Activated T-helper 2 cell treated with anti-CD3 and anti-CD28 coated beads, Interferon-gamma antibody, Interleukin-2, Interleukin-4, amounts not matched to agents 10 μg/mL and 5 μg/mL and 100 μg/mL, durations not matched to agents 14 hours and 24 hours and 36 hours (primary cell): ENCODE measurements at regions not wholly inside any gene's neighbourhood (a gene's known extent, or its start where the extent isn't known, plus 50 kb on each side); places are given as distances from the start of the nearest gene placed in this dataset.

Experiments
- DNase-seq: peaks from one replicate; pipeline ENCODE4 v3.0.0; 2021; ENCODE audit warnings: low spot score
- H3K27ac Mint-ChIP-seq: one replicate; pipeline ENCODE4 v1.8.0; 2021; ENCODE audit warnings: mixed read lengths
- H3K27me3 Mint-ChIP-seq: one replicate; pipeline ENCODE4 v1.8.0; 2021; ENCODE audit warnings: low read depth, mixed read lengths
- H3K36me3 Mint-ChIP-seq: one replicate; pipeline ENCODE4 v1.8.0; 2021; ENCODE audit warnings: low read depth, mixed read lengths
- H3K4me1 Mint-ChIP-seq: one replicate; pipeline ENCODE4 v1.8.0; 2021; ENCODE audit warnings: low read depth, mixed read lengths
- H3K4me3 Mint-ChIP-seq: one replicate; pipeline ENCODE4 v1.8.0; 2021; ENCODE audit warnings: low read depth, mild to moderate bottlenecking, moderate library complexity, mixed read lengths
- H3K9me3 Mint-ChIP-seq: one replicate; pipeline ENCODE4 v1.8.0; 2021; ENCODE audit warnings: mixed read lengths
- intact Hi-C: fragments of 100-400 bp; cut with micrococcal nuclease; formaldehyde crosslinking; loops from one replicate; pipeline ENCODE4 v1.15.1; 2023

GRCh38 chr1:198809247-198809646, 170.4 kb downstream of the PTPRC start:
- DNase-seq = no peak
- intact Hi-C loops = no loop called here

GRCh38 chr1:198811449-198811848, 172.6 kb downstream of the PTPRC start:
- peaks cover 59% of the 10 kb centered on the region for H3K9me3 Mint-ChIP-seq
- H3K4me1 Mint-ChIP-seq = no peaks in the 10 kb centered on the region
- DNase-seq = no peak
- no peak overlapping the region for H3K4me3 Mint-ChIP-seq
- intact Hi-C loops = no loop called here
- peaks cover 11% of the 10 kb centered on the region for H3K36me3 Mint-ChIP-seq
- peaks cover 3% of the 10 kb centered on the region for H3K27me3 Mint-ChIP-seq
- H3K27ac Mint-ChIP-seq = no peak overlapping the region

More at GRCh38 chr1:198809247-198809646, 170.4 kb downstream of the PTPRC start:
- Mint-ChIP-seq H3K36me3 (peaks cover 10% of the 10 kb centered on the region), H3K27me3 (peaks cover 7% of the 10 kb centered on the region), H3K4me1 (peaks cover 2% of the 10 kb centered on the region), H3K4me3 (no peak overlapping the region), H3K27ac (no peak overlapping the region), H3K9me3 (peaks cover 51% of the 10 kb centered on the region)

GRCh38 chr1:198823626-198824025, 184.8 kb downstream of the PTPRC start:
- H3K27ac Mint-ChIP-seq = no peak overlapping the region
- DNase-seq = no peak
- peaks cover 1% of the 10 kb centered on the region for H3K4me1 Mint-ChIP-seq
- no peak overlapping the region for H3K4me3 Mint-ChIP-seq
- intact Hi-C loops = no loop called here
- no peaks in the 10 kb centered on the region for H3K9me3 Mint-ChIP-seq
- H3K27me3 Mint-ChIP-seq = peaks cover 2% of the 10 kb centered on the region
- no peaks in the 10 kb centered on the region for H3K36me3 Mint-ChIP-seq

GRCh38 chr1:198825254-198825653, 186.4 kb downstream of the PTPRC start:
- Mint-ChIP-seq H3K4me1 (peaks cover 2% of the 10 kb centered on the region), H3K36me3 (no peaks in the 10 kb centered on the region), H3K27ac (no peak overlapping the region), H3K27me3 (peaks cover 2% of the 10 kb centered on the region), H3K4me3 (no peak overlapping the region), H3K9me3 (no peaks in the 10 kb centered on the region)
- intact Hi-C loops = no loop called here
- no peak for DNase-seq

GRCh38 chr1:198829356-198829755, 190.5 kb downstream of the PTPRC start:
- H3K36me3 Mint-ChIP-seq = no peaks in the 10 kb centered on the region
- no peak overlapping the region for H3K27ac Mint-ChIP-seq
- DNase-seq = no peak
- peaks cover 2% of the 10 kb centered on the region for H3K27me3 Mint-ChIP-seq
- intact Hi-C loops = no loop called here
- no peak overlapping the region for H3K4me3 Mint-ChIP-seq
- peaks cover 10% of the 10 kb centered on the region for H3K4me1 Mint-ChIP-seq
- H3K9me3 Mint-ChIP-seq = no peaks in the 10 kb centered on the region

- no peaks in the 10 kb centered on the region for H3K9me3 Mint-ChIP-seq
- peaks cover 3% of the 10 kb centered on the region for H3K36me3 Mint-ChIP-seq
- no peak overlapping the region for H3K4me3 Mint-ChIP-seq
- H3K27ac Mint-ChIP-seq = no peak overlapping the region
- intact Hi-C loops = no loop called here
- peaks cover 2% of the 10 kb centered on the region for H3K27me3 Mint-ChIP-seq
- DNase-seq = no peak
- H3K4me1 Mint-ChIP-seq = peaks cover 10% of the 10 kb centered on the region
Observed at GRCh38 chr1:198829944-198830343, 191.1 kb downstream of the PTPRC start.

GRCh38 chr1:198830412-198830811, 191.6 kb downstream of the PTPRC start:
- Mint-ChIP-seq H3K27ac (no peak overlapping the region), H3K4me1 (peaks cover 10% of the 10 kb centered on the region), H3K36me3 (peaks cover 5% of the 10 kb centered on the region), H3K9me3 (no peaks in the 10 kb centered on the region), H3K4me3 (no peak overlapping the region), H3K27me3 (peaks cover 2% of the 10 kb centered on the region)
- intact Hi-C loops = no loop called here
- DNase-seq = no peak

- no peak for DNase-seq
- Mint-ChIP-seq H3K4me1 (peaks cover 13% of the 10 kb centered on the region), H3K36me3 (peaks cover 9% of the 10 kb centered on the region), H3K27ac (no peak overlapping the region), H3K9me3 (no peaks in the 10 kb centered on the region), H3K27me3 (no peaks in the 10 kb centered on the region), H3K4me3 (no peak overlapping the region)
- intact Hi-C loops = no loop called here
Observed at GRCh38 chr1:198833706-198834503, 195.1 kb downstream of the PTPRC start.

GRCh38 chr1:198837278-198838021, 198.6 kb downstream of the PTPRC start:
- no peak for DNase-seq
- Mint-ChIP-seq H3K27ac (no peak overlapping the region), H3K4me1 (peaks cover 3% of the 10 kb centered on the region), H3K4me3 (no peak overlapping the region), H3K36me3 (peaks cover 18% of the 10 kb centered on the region), H3K9me3 (no peaks in the 10 kb centered on the region), H3K27me3 (no peaks in the 10 kb centered on the region)
- intact Hi-C loops = no loop called here

GRCh38 chr1:198838022-198838342, 199.1 kb downstream of the PTPRC start:
- Mint-ChIP-seq H3K4me1 (peaks cover 3% of the 10 kb centered on the region), H3K4me3 (no peak overlapping the region), H3K36me3 (peaks cover 18% of the 10 kb centered on the region), H3K9me3 (no peaks in the 10 kb centered on the region), H3K27ac (no peak overlapping the region), H3K27me3 (no peaks in the 10 kb centered on the region)
- intact Hi-C loops = no loop called here
- DNase-seq = no peak

GRCh38 chr1:198841477-198841876, 202.6 kb downstream of the PTPRC start:
- no peak for DNase-seq
- Mint-ChIP-seq H3K27ac (no peak overlapping the region), H3K4me1 (peaks cover 3% of the 10 kb centered on the region), H3K36me3 (peaks cover 31% of the 10 kb centered on the region), H3K27me3 (no peaks in the 10 kb centered on the region), H3K4me3 (no peak overlapping the region), H3K9me3 (no peaks in the 10 kb centered on the region)
- intact Hi-C loops = no loop called here

GRCh38 chr1:198842686-198843085, 203.8 kb downstream of the PTPRC start:
- H3K9me3 Mint-ChIP-seq = peaks cover 7% of the 10 kb centered on the region
- no peak overlapping the region for H3K27ac Mint-ChIP-seq
- DNase-seq = no peak
- no peaks in the 10 kb centered on the region for H3K27me3 Mint-ChIP-seq
- no peaks in the 10 kb centered on the region for H3K4me1 Mint-ChIP-seq
- intact Hi-C loops = no loop called here
- peaks cover 39% of the 10 kb centered on the region for H3K36me3 Mint-ChIP-seq
- H3K4me3 Mint-ChIP-seq = no peak overlapping the region

GRCh38 chr1:198845271-198845670, 206.4 kb downstream of the PTPRC start:
- no peak for DNase-seq
- Mint-ChIP-seq H3K27me3 (no peaks in the 10 kb centered on the region), H3K9me3 (peaks cover 7% of the 10 kb centered on the region), H3K4me3 (no peak overlapping the region), H3K27ac (no peak overlapping the region), H3K4me1 (peaks cover 5% of the 10 kb centered on the region), H3K36me3 (peaks cover 56% of the 10 kb centered on the region)
- intact Hi-C loops = no loop called here
